HG03521 (cell line): ENCODE measurements at regions not wholly inside any gene's neighbourhood (a gene's known extent, or its start where the extent isn't known, plus 50 kb on each side); places are given as distances from the start of the nearest gene placed in this dataset.
"Not testable (repeated sequence)": the region's sequence is repeated elsewhere in the genome, so short reads cannot be mapped to it uniquely, and the experiment has no call there.

Source experiments
- ATAC-seq: cut with Tn5 transposase; IDR thresholded peaks from one replicate; pipeline ENCODE4 v1.9.1; 2021; ENCODE audit warnings: mild to moderate bottlenecking, moderate library complexity; ENCODE audit not compliant: unreplicated experiment

- no peak for ATAC-seq
Observed at GRCh38 chr2:175688243-175688642, 313.8 kb downstream of the LNPK start.

GRCh38 chr2:175687465-175687864, 314.6 kb downstream of the LNPK start:
- ATAC-seq, result no peak

- ATAC-seq, result no peak
Observed at GRCh38 chr2:175686002-175686401, 316.1 kb downstream of the LNPK start.

GRCh38 chr2:175684466-175684865, 317.6 kb downstream of the LNPK start:
- ATAC-seq, result no peak

GRCh38 chr2:175679728-175680127, 322.3 kb downstream of the LNPK start:
- no peak for ATAC-seq

- no peak for ATAC-seq
Observed at GRCh38 chr2:175679231-175679630, 322.8 kb downstream of the LNPK start.

GRCh38 chr2:175677880-175678279, 324.2 kb downstream of the LNPK start:
- no peak for ATAC-seq

GRCh38 chr2:175676813-175677212, 325.3 kb downstream of the LNPK start:
- ATAC-seq, result no peak

- not testable (repeated sequence) for ATAC-seq
Observed at GRCh38 chr2:175668804-175669203, 333.3 kb downstream of the LNPK start.

GRCh38 chr2:175662335-175662734, 339.7 kb downstream of the LNPK start:
- no peak for ATAC-seq

GRCh38 chr2:175648577-175649063, 353.4 kb downstream of the LNPK start:
- no peak for ATAC-seq

GRCh38 chr2:175647058-175647457, 355.0 kb downstream of the LNPK start:
- ATAC-seq, result no peak

GRCh38 chr2:175640655-175641054, 361.4 kb downstream of the LNPK start:
- ATAC-seq, result no peak

GRCh38 chr2:175633227-175633626, 368.8 kb downstream of the LNPK start:
- no peak for ATAC-seq

GRCh38 chr2:175631245-175631623, 370.8 kb downstream of the LNPK start:
- ATAC-seq, result no peak

GRCh38 chr2:175630280-175631244, 371.5 kb downstream of the LNPK start:
- ATAC-seq, result no peak

GRCh38 chr2:175628243-175628642, 373.8 kb downstream of the LNPK start:
- no peak for ATAC-seq

- no peak for ATAC-seq
Observed at GRCh38 chr2:175627405-175627804, 374.7 kb downstream of the LNPK start.

- ATAC-seq, result no peak
Observed at GRCh38 chr2:175626796-175627195, 375.3 kb downstream of the LNPK start.

GRCh38 chr2:175624785-175625184, 377.3 kb downstream of the LNPK start:
- no peak for ATAC-seq

- no peak for ATAC-seq
Observed at GRCh38 chr2:175624211-175624761, 377.8 kb downstream of the LNPK start.

GRCh38 chr2:175621821-175622220, 380.2 kb downstream of the LNPK start:
- ATAC-seq, result no peak
